Fibroblast of peridontal ligament (primary cell): ENCODE measurements at regions not wholly inside any gene's neighbourhood (a gene's known extent, or its start where the extent isn't known, plus 50 kb on each side); places are given as distances from the start of the nearest gene placed in this dataset.
A peak's percentile ranks its signal among the peaks of the same experiment; 100 is the strongest.
"Not testable (repeated sequence)": the region's sequence is repeated elsewhere in the genome, so short reads cannot be mapped to it uniquely, and the experiment has no call there.

Source experiments
- DNase-seq: peaks from one replicate; pipeline ENCODE4 v3.0.0-alpha.2; 2010; ENCODE audit errors: extremely low read depth

DNA sequence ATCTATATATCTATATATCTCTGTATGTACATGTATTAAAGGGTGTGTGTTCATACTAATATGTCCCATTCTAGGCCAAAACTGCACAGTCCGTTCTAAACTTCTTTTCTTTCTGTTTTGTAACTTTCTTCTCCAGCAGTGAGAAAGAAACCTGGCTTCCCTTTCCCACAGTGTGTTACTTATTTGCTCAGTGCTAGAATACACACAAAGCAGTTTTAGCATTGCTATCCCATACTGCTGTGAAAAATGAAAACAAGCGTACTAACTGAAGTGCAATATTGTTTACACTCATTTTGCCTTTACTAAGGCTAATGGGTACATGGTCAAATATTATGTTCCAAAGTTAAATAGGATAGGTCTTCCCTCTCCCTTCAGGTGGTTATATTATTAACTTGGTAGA lies 163.9 kb downstream of the LEPR start:
- no peak for DNase-seq

DNA sequence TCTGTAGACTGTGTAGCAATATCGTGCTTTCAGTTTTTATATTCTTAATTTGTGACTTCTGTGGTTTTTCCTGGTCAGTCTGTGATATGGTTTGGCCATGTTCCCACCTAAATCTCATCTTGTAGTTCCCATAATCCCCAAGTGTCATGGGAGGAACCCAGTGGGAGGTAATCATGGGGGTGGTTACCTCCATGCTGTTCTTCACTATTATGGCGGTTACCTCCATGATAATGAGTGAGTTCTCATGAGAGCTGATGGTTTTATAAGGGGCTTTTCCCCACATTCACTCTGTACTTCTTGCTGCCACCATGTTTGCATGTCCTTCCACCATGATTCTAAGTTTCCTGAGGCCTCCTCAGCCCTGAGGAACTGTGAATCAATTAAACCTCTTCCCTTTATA lies 169.8 kb downstream of the LEPR start:
- DNase-seq, result no peak

DNA sequence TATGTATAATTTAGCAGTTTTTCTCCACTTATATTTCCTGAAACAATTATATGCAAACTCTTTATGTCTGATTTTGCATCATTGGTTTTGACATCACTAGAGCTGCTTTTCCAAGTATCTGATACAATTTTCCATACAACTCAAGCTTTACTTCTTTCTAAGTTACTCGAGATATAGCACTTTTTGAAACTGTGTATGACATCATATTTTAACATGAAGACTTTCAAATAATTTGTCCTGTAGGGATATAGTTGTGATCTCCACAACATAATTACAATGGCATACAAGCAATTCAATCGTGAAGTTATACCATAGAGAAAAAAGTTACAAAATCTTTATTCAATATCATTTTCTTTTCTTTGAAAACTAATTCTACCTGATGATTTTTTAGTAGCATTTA lies 173.0 kb downstream of the LEPR start:
- DNase-seq, result no peak

DNA sequence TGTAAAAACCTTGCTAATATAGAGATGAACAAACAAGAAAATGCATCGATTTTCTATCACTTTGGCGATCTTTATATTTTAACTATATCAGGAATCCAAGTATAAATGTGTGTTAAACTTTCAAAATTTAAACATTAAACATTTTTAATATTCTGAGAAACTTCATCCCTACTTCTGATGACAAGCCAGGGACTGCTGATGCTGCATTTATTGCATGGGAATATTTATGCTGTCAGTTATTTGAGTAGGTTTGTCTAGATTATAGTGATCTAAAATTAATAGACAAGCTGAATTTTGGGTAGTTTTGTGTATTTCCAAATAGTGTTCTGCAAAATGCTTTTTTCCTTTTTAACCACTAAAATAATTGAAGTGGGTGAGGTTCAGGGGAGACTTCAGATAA lies 175.3 kb downstream of the LEPR start:
- DNase-seq, result no peak

DNA sequence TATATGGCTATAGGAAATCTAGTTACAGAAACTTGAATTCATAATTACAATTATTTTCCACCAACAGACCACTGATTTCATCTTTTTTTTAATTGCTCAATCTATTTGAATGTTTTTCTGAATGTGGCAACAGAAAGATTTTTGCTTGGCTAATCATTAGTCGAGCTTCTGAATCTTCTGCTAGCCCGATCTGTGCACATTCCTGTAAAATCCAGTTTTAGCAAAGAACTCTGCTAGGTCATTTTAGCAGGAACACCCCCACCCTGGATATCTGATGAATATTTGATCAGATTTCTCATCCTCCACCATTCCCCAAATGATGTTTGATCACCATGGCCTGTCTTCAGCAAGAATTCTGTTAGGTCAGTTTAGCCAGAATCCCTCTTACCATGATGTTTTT lies 176.3 kb downstream of the LEPR start:
- no peak for DNase-seq

DNA sequence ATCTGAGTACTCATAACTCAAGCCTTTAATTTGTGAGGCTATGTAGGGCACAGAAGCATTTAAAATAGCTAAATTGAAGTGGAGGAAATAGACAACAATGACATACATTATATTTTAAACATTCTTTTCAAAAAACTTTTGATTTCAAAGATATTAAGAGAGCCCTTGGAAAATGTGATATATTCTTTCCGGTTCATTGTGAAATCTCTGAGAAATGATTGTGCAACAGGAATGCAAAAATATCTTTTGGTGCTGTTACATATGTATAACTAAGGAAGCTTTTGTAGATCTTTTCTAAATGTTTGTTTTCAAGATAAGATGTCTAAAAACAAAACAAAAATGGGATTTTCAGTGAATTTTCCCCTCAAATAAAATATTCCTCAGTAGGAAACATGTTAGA lies 185.2 kb downstream of the LEPR start:
- DNase-seq, result peak; percentile 58

DNA sequence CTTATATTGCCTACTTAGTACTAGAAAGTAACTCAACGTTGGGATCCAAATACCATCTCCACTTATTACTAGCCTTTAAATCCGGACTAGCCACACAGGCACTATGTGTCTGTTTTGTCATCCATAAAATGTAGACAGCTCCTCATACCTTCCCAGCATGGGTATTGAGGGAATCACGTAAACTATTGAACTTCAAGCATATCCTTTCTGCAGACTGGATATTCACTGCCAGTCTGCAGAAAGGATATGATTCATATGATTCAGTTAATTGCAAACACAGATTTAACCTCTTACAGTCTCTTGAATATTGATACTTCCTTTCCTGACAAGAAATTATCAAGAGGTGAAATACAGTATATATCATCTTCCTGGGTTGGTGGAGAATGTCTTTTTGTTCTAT lies 186.0 kb downstream of the LEPR start:
- DNase-seq, result peak; percentile 8

DNA sequence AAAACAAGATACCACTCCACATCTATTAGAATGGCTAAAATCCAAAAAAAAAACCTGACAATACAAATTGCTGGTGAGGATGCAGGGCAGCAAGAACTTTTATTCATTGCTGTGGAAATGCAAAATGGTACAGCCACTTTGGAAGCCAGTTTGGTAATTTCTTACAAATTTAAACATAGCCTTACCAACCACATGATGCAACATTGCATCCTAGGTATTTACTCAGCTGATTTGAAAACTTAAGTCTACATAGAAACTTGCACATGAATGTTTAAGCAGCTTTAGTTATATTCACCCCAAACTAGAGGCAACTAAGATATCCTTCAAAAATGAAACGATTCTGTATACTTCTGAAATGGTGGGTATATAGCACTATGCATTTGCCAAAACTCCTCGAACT lies 178.8 kb upstream of the PDE4B start:
- DNase-seq, result peak; percentile 18

DNA sequence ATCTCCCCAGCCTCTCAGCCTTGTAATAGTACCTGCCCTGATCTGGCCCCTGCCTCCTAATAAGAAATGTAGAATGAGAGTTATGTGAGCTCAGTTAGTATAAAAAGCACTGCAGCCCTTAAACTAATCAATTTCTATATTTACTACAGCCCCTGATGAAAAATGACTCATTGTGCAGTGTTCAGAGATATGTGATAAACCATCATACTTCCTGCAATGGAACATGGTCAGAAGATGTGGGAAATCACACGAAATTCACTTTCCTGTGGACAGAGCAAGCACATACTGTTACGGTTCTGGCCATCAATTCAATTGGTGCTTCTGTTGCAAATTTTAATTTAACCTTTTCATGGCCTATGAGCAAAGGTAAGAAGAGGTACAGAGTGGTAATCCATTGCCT lies 176.8 kb upstream of the PDE4B start:
- DNase-seq, result no peak

DNA sequence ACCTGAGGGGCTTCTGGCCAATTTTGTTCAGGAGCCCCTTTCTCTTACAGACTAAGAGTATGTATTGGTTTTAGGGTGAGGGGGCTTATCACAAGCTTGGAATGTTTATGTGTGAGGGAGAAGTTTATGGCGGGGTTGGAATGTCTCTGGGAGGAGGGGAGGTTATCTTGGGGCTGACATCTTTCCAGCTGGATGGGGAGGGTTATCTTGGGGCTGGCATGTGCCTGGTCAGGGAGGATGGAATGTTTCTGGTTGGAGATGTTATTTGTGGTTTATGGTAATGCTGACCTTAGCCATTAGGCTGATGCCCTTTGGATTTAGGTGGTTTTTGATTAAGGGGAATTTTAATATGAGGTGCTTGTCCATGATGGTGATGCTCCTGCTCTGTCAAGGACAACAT lies 171.0 kb upstream of the PDE4B start:
- DNase-seq, result not testable (repeated sequence)

DNA sequence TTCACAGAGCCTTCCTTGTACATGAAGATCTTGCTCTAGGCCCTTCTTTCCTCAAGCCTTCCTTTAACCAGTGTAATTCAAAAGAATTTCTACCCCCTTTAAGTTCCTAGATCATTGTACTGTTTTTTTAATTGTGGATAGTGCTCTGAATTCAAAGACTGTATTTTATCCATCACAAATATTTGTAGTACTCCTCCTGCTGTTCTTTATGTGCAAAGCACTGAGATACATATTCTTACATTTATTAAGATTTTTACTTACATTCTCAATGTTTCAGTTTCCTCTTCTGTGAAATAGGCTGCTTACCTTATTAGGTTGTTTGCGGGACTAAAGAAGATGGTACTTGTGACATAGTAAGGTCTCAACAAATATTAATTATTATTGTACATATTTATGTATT lies 168.8 kb upstream of the PDE4B start:
- peak; percentile 43 for DNase-seq

DNA sequence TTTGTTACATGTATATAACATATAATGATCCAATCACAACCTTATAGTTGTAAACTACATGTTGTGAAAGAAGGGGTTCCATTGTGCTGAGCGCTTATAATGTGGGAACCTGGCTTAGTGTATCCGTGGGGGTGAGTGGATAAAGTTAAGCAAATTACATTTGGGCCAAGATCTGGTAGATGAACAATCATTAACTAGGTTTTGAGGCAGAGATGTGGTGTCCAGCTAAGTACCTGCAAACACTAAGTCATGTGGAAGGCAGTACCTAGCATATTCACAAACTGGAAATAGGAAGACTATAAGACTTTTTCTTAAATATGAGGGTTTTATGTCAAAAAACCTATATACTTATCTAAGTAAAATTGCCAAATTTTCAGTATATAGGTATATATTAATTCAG lies 167.2 kb upstream of the PDE4B start:
- no peak for DNase-seq

DNA sequence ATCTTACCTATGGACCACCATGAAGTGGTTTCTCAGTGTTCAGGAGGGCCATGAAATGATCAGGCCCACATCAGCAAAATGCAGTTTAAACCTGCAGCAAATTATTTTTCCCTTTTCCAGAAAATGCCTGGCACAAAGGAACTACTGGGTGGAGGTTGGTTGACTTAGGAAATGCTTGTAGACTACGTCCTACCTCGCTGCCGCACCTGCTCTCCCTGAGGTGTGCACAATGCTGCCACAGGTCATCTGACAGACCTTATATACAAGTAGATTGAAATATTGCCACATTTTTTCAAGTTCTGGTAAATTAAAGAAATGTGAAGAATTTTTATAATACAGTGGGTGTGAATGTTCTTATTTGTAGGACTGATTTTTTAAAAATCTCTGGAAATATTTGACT lies 166.7 kb upstream of the PDE4B start:
- DNase-seq, result no peak

DNA sequence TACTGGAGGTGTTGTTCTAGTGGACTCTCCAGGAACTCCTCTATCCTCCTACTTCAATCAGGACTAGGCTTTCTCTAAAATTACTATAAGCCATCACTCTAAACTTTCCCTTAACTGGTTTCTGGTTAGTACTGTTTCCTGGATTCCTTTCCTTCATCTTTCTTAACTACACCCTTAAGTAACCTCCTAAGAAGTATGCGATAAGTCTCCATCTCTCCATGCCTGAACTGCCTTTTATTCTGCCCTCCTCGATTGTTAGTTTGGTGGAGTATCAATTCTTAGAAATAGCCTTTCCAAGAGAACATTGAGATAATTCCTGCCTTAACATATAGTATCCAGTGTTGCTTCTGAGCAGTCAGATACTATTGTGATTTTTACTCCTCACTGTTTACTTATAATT lies 162.9 kb upstream of the PDE4B start:
- DNase-seq, result no peak

DNA sequence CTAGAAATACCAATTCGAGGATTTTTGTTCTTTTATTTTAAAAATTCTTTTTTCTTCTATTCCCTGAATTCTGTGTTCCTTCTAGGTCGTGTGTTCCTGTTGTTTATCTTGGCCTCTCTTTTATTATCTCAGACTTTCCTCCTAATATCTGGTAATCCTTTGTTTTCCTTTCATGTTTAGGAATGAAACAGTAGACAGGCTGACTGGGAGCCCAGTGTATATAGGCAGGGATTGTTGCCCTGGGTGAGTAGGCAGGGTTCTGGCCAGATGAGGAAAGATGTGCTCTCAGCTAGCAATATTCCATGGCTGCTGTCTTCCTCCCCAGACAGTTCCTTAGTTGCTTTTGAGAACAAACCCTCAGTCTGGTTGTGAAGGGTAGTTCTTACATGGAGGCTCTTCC lies 161.8 kb upstream of the PDE4B start:
- peak; percentile 22 for DNase-seq

DNA sequence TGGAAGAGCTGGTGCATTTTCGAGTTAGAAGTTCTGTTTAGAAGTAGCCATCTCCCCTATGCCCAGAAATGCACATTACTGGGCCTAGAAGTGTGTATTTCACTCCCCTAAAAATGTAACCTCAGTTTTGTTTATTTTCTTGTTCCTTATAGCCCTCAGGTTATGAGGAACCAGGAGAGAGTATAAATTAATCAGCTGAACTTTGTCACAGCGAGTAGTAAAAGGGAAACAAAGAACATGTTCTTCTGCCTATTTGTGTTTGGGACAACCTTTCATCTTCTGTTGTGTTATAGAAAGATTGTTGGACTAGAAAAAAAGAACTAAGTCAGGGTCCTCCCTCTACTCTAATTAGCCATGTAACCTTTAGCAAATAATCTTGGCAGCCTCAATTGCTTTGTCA lies 160.5 kb upstream of the PDE4B start:
- DNase-seq, result no peak

DNA sequence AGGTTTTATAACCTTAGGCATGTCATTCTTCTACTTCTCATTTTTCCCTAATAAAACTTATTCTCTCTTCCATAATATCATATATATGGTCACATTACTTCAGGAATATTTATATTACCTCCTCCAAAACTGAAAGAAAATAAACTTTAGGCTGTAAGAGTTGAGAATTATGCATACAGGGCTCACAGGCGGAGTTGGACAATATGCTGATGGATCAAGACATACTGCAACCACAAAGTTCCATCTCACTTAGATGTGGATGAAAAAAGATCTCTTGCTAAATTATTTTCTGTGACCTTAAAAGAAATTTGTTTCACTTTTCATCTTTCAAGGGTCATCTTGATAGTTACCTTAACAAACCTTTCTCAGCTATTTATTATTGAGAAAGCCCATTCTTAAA lies 152.6 kb upstream of the PDE4B start:
- no peak for DNase-seq

DNA sequence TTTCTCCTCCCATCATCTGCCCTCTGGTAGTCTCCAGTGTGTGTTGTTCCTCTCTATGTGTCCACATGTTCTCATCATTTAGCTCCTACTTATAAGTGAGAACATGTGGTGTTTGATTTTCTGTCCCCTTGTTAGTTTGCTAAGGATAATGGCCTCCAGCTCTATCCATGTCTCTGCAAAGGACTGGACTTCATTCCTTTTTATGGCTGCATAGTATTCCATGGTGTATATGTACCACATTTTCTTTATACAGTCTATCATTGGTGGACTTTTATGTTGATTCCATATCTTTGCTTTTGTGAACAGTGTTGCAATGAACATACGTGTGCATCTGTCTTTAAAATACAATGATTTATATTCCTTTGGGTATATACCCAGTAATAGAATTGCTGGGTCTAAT lies 143.5 kb upstream of the PDE4B start:
- not testable (repeated sequence) for DNase-seq

DNA sequence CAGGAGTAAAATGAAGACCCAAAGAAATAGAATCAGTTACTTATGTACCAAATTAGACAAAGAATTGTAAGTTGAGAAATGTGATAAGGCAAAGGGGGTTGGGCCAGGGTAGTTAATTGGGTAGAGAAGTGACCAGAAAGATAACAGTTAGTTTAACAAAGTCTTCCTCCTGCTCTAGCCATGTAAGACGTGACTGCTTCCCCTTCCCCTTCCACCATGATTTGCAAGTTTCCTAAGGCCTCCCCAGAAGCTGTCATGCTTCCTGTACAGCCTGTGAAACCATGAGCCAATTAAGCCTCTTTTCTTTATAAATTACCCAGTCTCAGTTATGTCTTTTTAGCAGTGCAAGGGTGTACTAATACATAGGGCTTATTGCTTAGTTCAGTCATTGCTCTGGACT lies 142.0 kb upstream of the PDE4B start:
- DNase-seq, result no peak

DNA sequence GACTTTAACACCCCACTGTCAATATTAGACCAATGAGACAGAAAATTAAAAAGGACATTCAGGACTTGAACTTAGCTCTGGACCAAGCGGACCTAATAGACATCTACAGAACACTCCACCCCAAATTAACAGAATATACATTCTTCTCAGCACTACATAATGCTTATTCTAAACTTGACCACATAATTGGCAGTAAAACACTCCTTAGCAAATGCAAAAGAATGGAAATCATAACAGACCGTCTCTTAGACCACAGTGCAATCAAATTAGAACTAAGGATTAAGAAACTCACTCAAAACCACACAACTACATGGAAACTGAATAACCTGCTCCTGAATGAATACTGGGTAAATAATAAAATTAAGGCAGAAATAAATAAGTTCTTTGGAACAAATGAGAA lies 138.2 kb upstream of the PDE4B start:
- peak; percentile 65 for DNase-seq

DNA sequence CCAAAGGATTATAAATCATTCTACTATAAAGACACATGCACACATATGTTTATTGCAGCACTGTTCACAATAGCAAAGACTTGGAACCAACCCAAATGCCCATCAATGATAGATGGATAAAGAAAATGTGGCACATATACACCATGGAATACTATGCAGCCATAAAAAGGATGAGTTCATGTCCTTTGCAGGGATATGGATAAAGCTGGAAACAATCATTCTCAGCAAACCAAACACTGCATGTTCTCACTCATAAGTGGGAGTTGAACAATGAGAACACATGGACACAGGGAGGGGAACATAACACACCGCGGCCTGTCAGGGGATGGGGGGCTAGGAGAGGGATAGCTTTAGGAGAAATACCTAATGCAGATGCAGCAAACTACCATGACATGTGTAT lies 135.1 kb upstream of the PDE4B start:
- DNase-seq, result not testable (repeated sequence)

DNA sequence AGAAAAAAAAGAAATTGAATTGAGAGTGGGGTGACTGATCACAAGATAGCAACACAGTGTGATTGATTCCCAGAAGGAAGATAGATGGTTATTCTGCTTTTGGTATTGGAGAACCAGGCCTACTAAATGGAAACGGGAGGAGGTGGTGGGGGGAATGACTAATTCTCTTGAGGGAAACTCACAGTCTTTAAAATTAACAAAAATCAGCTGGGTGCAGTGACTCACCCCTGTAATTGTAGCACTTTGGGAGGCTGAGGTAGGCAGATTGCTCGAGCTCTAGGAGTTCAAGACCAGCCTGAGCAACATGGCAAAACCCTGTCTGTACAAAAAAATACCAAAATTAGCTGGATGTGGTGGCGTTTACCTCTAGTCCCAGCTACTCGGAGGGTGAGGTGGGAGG lies 134.6 kb upstream of the PDE4B start:
- DNase-seq, result peak; percentile 70

DNA sequence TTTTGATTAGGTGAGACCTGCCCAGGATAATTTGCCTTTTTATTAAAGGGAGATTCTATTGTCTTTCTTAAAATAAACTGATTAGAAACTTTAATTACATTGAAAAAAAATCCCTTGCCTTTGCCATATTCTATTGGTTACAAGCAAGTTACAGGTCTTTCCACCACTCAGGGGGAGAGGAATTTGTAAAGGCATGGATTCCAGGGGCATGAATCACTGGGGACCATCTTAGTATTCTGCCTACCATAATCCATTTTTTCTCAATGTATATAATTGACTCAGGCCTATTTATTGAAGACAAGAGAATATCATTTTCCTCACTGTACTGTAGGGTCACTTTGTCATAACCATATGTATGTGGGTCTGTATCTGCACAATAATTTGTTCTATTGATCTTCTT lies 124.3 kb upstream of the PDE4B start:
- no peak for DNase-seq

DNA sequence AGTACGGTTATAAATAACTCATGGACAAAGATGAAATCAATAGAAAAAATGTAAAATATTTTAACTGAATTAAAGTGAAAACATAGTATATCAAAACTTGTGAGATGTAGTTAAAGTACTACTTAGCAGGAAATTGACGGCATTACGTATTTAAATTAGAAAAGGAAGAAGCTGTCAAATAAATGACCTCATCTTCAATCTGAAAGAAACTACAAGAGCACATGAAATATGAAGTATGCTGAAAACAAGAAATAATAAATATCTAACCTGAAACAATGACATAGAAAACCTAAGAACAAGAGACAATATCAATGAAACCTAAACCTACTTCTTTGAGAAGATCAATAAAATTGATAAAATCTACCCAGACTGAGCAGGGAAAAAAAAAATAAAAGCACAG lies 122.2 kb upstream of the PDE4B start:
- DNase-seq, result no peak

DNA sequence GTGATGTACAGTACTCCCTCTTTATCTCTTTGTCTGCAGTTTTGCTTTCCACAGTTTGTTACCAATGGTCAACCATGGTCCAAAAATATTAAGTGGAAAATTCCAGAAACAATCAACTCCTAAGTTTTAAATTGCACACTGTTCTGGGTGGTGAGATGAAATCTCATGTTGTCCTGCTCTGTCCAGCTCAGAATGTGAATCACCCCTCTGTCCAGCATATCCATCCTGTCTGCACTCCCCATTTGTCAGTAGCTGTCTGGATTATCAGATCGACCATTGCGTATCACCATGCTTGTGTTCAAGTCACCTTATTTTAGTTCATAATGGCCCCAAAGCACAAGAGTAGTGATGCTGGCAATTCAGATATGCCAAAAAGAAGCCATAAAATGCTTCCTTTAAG lies 118.2 kb upstream of the PDE4B start:
- DNase-seq, result no peak
